PC-3 (cell line): ENCODE measurements at regions not wholly inside any gene's neighbourhood (a gene's known extent, or its start where the extent isn't known, plus 50 kb on each side); places are given as distances from the start of the nearest gene placed in this dataset.
"Not testable (repeated sequence)": the region's sequence is repeated elsewhere in the genome, so short reads cannot be mapped to it uniquely, and the experiment has no call there.

Experiments
- CTCF ChIP-seq: fragments of 300-600 bp; sonication (generic); conservative IDR thresholded peaks from 2 replicates; pipeline ENCODE4 v1.5.1; 2017; ENCODE audit warnings: antibody characterized with exemption, low read depth, mild to moderate bottlenecking, low read length
- EZH2 ChIP-seq: fragments of 300-600 bp; sonication (generic); IDR thresholded peaks from one replicate; pipeline ENCODE4 v1.6.1; 2017; ENCODE audit warnings: antibody characterized with exemption, mild to moderate bottlenecking, low read length; ENCODE audit not compliant: unreplicated experiment
- EZH2phosphoT487 ChIP-seq: fragments of 300-600 bp; sonication (generic); IDR thresholded peaks from 2 replicates; pipeline ENCODE4 v1.6.1; 2018; ENCODE audit warnings: mild to moderate bottlenecking, antibody characterized with exemption, low read length, borderline replicate concordance

GRCh38 chr6:148641836-148642235, 105.0 kb upstream of the UST start:
- TF ChIP-seq CTCF, EZH2, EZH2phosphoT487: not testable (repeated sequence)
